Adrenal gland (tissue), 9 donors: ENCODE measurements at regions not wholly inside any gene's neighbourhood (a gene's known extent, or its start where the extent isn't known, plus 50 kb on each side); places are given as distances from the start of the nearest gene placed in this dataset.

ENCODE experiments used
- DNase-seq, 7 donors: peaks; one replicate each; pipeline ENCODE4 v3.0.0-alpha.2; 2019 to 2020
- H3K27ac ChIP-seq, 5 donors: fragments of 200-600 bp; sonication (generic) in 4 of 5; 1 replicate in 3 of 5; 2 replicates in 2 of 5; pipeline versions ENCODE4 v1.5.1 to v1.8.0; 2016 to 2020; ENCODE audit warnings: mild to moderate bottlenecking in 1 of 5
- H3K27me3 ChIP-seq: fragments of 200-600 bp; 2 replicates; pipeline ENCODE4 v1.8.0; 2021
- H3K36me3 ChIP-seq, 2 donors: fragments of 200-600 bp; replicated peaks in 1 of 2; 1 replicate in 1 of 2; 2 replicates in 1 of 2; pipeline versions ENCODE4 v1.5.1 to v1.8.0; 2018 to 2022
- H3K4me1 ChIP-seq, 2 donors: fragments of 200-600 bp; replicated peaks in 1 of 2; 1 replicate in 1 of 2; 2 replicates in 1 of 2; pipeline versions ENCODE4 v1.5.1 to v1.8.0; 2018 to 2021
- H3K4me3 ChIP-seq, 4 donors: fragments of 200-600 bp; sonication (generic) in 3 of 4; one replicate each; pipeline ENCODE4 v1.5.1; 2016 to 2018
- H3K9me3 ChIP-seq, 3 donors: fragments of 200-600 bp; sonication (generic) in 1 of 3; replicated peaks in 1 of 3; 1 replicate in 2 of 3; 2 replicates in 1 of 3; pipeline versions ENCODE4 v1.5.1 to v1.8.0; 2016 to 2021
- POLR2A ChIP-seq, 2 donors: fragments of 450-650 bp; IDR thresholded peaks; one replicate each; pipeline ENCODE4 v1.6.1; 2017; ENCODE audit warnings: antibody characterized with exemption in 2 of 2, mild to moderate bottlenecking in 2 of 2, moderate library complexity in 1 of 2
- WGBS, 4 donors: extraction: QIAGEN DNeasy Blood & Tissue Kit in 2 of 4; methylation state at CpG; one replicate each; pipeline versions ENCODE4 v1.1.5 to v1.1.7; 2013 to 2017; 5-methylcytosine and 5-hydroxymethylcytosine counted together
- intact Hi-C, 2 donors: fragments of 100-400 bp; cut with DNase I; formaldehyde crosslinking; loops; one replicate each; pipeline versions ENCODE4 v1.14.1 to v1.15.0; 2022 to 2023
- TF ChIP-seq, protein P1 (sequence below), 6 experiments: fragments of 450-650 bp in 4 of 6; fragments of 200-600 bp in 2 of 6; sonication (generic) in 1 of 6; IDR thresholded peaks; 1 replicate in 5 of 6; 2 replicates in 1 of 6; pipeline versions ENCODE4 v1.5.1 to v1.8.0; 2016 to 2021; ENCODE audit warnings: antibody characterized with exemption in 6 of 6, mild to moderate bottlenecking in 2 of 6, moderate library complexity in 1 of 6
- donor health status: healthy with polysubstance abuse.
- donor health status: Bipolar disorder and iron deficiency.
- donor health status: DM: yes; HTN: yes; CAD: no.
- donor health status: DM: no; HTN: no; CAD: no.
- donor health status: DM: no; HTN: no; CAD: no.

DNA sequence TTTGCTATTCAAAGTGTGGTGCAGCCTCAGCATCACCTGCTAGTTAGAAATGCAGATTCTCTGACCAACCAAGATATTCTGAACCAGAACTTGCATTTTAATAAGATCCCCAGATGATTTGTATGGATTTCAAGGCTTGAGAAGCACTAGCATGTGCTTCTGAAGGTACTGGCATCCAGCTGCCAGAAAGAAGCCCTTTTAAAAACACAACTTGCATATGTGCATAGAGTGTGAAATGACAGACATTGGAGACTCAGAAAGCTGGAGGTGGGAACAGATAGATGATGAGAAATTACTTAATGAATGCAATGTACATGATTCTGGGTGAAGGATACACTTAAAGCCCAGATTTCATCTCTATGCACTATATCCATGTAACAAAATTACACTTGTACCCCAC is 409.3 kb upstream of the SPTLC3 start:
- no peak for DNase-seq
- no peak for TF ChIP-seq POLR2A (IDR thresholded peaks at IDR 0.05)
- TF ChIP-seq, protein P1, sequence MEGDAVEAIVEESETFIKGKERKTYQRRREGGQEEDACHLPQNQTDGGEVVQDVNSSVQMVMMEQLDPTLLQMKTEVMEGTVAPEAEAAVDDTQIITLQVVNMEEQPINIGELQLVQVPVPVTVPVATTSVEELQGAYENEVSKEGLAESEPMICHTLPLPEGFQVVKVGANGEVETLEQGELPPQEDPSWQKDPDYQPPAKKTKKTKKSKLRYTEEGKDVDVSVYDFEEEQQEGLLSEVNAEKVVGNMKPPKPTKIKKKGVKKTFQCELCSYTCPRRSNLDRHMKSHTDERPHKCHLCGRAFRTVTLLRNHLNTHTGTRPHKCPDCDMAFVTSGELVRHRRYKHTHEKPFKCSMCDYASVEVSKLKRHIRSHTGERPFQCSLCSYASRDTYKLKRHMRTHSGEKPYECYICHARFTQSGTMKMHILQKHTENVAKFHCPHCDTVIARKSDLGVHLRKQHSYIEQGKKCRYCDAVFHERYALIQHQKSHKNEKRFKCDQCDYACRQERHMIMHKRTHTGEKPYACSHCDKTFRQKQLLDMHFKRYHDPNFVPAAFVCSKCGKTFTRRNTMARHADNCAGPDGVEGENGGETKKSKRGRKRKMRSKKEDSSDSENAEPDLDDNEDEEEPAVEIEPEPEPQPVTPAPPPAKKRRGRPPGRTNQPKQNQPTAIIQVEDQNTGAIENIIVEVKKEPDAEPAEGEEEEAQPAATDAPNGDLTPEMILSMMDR (IDR thresholded peaks at IDR 0.05): no peak
- no peaks in the 10 kb centered on the region for H3K9me3 ChIP-seq
- H3K4me1 ChIP-seq: no peaks in the 10 kb centered on the region
- intact Hi-C loops: no loop called here
- no peaks in the 10 kb centered on the region for H3K27me3 ChIP-seq
- H3K27ac ChIP-seq: no peak overlapping the region
- H3K4me3 ChIP-seq: no peak overlapping the region
- no peaks in the 10 kb centered on the region for H3K36me3 ChIP-seq

DNA sequence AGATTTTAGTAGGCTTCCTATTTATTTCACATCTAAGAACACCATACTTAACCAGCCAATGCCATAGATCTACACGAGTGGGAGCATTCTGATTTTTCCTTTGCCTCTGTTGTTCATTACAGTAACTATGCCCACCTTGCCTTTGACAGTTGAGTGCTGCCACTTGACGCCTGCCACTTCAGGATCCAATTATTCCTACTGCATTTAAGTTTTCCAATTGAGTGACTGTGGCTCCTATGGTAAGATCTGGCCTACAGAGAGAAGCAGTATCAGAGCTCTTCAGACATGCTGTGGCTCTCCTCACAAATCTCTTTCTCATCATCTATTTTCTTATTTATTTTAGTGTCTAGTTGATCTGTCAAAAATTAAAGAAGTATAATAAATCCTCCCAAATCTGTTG is 403.0 kb upstream of the SPTLC3 start:
- H3K4me3 ChIP-seq: no peak overlapping the region
- H3K27me3 ChIP-seq: no peaks in the 10 kb centered on the region
- intact Hi-C loops: no loop called here
- H3K9me3 ChIP-seq: no peaks in the 10 kb centered on the region
- TF ChIP-seq, protein P1 (IDR thresholded peaks at IDR 0.05): no peak
- TF ChIP-seq POLR2A (IDR thresholded peaks at IDR 0.05): no peak
- DNase-seq: no peak
- H3K36me3 ChIP-seq: no peaks in the 10 kb centered on the region
- no peaks in the 10 kb centered on the region for H3K4me1 ChIP-seq
- H3K27ac ChIP-seq: no peak overlapping the region
- WGBS, 4 donors: 50 to 87% (median 74%) methylated on average over 2 of the region's 2 CpGs

DNA sequence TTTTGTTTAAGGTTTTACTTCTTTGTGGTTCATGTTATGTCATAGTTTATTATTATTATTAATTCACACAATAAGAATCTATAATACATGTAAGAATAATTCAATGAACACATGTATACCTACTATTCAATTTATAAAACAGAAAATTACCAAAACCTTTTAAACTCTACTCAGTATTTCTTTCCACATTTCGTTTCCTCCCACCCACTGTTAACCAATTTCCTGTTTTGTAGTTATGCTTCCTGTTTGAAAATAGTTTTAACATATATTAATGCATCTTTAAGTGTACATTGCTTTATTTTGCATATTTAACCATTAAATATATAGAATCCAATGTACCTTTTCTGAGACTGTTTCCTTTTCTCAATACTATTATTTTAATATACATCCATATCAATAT is 397.9 kb upstream of the SPTLC3 start:
- H3K27me3 ChIP-seq: no peaks in the 10 kb centered on the region
- DNase-seq: no peak
- 43 to 57% (median 49%) methylated on average over 1 of the region's 1 CpG for WGBS, 4 donors
- H3K9me3 ChIP-seq: no peaks in the 10 kb centered on the region
- H3K36me3 ChIP-seq: no peaks in the 10 kb centered on the region
- no peak overlapping the region for H3K27ac ChIP-seq
- H3K4me3 ChIP-seq: no peak overlapping the region
- no peak for TF ChIP-seq POLR2A (IDR thresholded peaks at IDR 0.05)
- TF ChIP-seq, protein P1 (IDR thresholded peaks at IDR 0.05): no peak
- intact Hi-C loops: no loop called here
- no peaks in the 10 kb centered on the region for H3K4me1 ChIP-seq

- DNase-seq: no peak
- Histone ChIP-seq H3K9me3 (peaks cover 0 to 8% (median 0%) of the 10 kb centered on the region in 3 donors), H3K36me3 (no peaks in the 10 kb centered on the region), H3K4me1 (no peaks in the 10 kb centered on the region), H3K27ac (no peak overlapping the region), H3K27me3 (no peaks in the 10 kb centered on the region), H3K4me3 (no peak overlapping the region)
- TF ChIP-seq, protein P1 (IDR thresholded peaks at IDR 0.05): no peak
- TF ChIP-seq POLR2A (IDR thresholded peaks at IDR 0.05): no peak
- intact Hi-C loops: no loop called here
- 73 to 83% (median 74%) methylated on average over 1 of the region's 1 CpG for WGBS, 4 donors
Measured at GRCh38 chr20:12614764-12615163, 394.0 kb upstream of the SPTLC3 start.
